Panc1 (cell line): ENCODE measurements at regions not wholly inside any gene's neighbourhood (a gene's known extent, or its start where the extent isn't known, plus 50 kb on each side); places are given as distances from the start of the nearest gene placed in this dataset.

Experiments used
- CTCF ChIP-seq: fragments of 450-650 bp; IDR thresholded peaks from 2 replicates; pipeline ENCODE4 v1.5.1; 2017; ENCODE audit warnings: mild to moderate bottlenecking
- POLR2AphosphoS5 ChIP-seq: IDR thresholded peaks from 2 replicates; pipeline ENCODE4 v1.6.1; 2012; ENCODE audit warnings: mild to moderate bottlenecking, low read depth, low read length, moderate library complexity
- REST ChIP-seq, 2 experiments: IDR thresholded peaks; 2 replicates each; pipeline ENCODE4 v1.6.1; 2011 to 2012; ENCODE audit warnings: low read depth in 2 of 2, control low read depth in 1 of 2, low read length in 1 of 2, mild to moderate bottlenecking in 1 of 2, moderate library complexity in 1 of 2; ENCODE audit not compliant: insufficient read depth in 1 of 2
- SIN3A ChIP-seq: IDR thresholded peaks from 2 replicates; pipeline ENCODE4 v1.6.1; 2012; ENCODE audit warnings: low read depth, mild to moderate bottlenecking, low read length, moderate library complexity, borderline replicate concordance; ENCODE audit not compliant: insufficient read depth
- TCF7L2 ChIP-seq: IDR thresholded peaks from 2 replicates; pipeline ENCODE4 v1.6.1; 2011; ENCODE audit warnings: mild to moderate bottlenecking, low read depth, low read length, inconsistent platforms

GRCh38 chr17:65332779-65333178, 195.6 kb downstream of the RGS9 start:
- no peak for TF ChIP-seq POLR2AphosphoS5
- no peak for TF ChIP-seq CTCF
- no peak for TF ChIP-seq REST (IDR thresholded peaks at IDR 0.05; ENCODE audit: insufficient read depth in 1 of 2, low read depth in 2 of 2, low read length in 1 of 2)
- TF ChIP-seq TCF7L2, result no peak
- no peak for TF ChIP-seq SIN3A
